GM12874 (cell line): ENCODE measurements at regions not wholly inside any gene's neighbourhood (a gene's known extent, or its start where the extent isn't known, plus 50 kb on each side); places are given as distances from the start of the nearest gene placed in this dataset.

Experiments
- CTCF ChIP-seq: IDR thresholded peaks from 2 replicates; pipeline ENCODE4 v1.5.1; 2011; ENCODE audit warnings: low read depth, mild to moderate bottlenecking, control low read depth, low read length, moderate library complexity; ENCODE audit not compliant: insufficient read depth

- no peak for TF ChIP-seq CTCF
Observed at GRCh38 chr12:93186131-93186530, 191.6 kb upstream of the NUDT4 start.

- TF ChIP-seq CTCF = no peak
Observed at GRCh38 chr12:93186621-93187020, 191.1 kb upstream of the NUDT4 start.

DNA sequence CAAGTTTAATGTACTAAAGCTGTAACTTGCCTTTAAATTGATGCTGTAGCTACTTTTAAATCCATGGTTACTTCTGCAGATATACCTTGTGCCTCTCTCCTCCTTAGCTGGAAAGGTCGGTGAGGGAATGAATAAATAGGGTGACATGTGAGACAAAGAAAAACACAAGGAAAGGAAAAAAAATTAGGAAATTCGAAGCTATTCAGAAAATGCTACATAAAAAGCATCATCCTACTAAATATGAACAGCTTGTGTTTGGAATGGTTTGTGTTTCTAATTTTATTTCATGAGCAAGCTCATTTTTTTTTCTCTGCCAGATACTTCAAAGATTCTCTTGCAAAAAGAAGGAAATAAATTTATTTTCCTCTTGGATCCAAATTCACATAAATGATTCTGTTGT is 186.3 kb upstream of the NUDT4 start:
- TF ChIP-seq CTCF = no peak

DNA sequence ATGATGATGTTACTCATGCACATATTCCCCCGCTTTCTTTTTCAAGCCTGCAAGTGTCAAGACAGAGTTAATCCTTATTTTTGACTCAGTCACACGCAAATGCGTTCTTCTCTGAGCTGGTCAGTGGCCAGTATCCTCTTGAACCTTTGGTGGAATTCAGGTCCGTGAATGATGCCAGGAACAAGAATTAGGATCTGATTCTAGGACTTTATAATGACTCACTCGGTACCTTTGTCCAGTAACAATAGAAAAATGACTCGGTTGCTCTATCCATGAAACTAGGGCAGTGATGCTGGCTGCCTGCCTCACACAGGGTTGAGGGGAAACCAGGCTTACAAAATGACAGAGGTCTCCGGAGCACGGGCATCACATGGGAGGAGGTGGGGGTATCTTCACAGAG is 185.8 kb upstream of the NUDT4 start:
- TF ChIP-seq CTCF = no peak

GRCh38 chr12:93192878-93193277 is 184.8 kb upstream of the NUDT4 start:
- TF ChIP-seq CTCF = no peak

DNA sequence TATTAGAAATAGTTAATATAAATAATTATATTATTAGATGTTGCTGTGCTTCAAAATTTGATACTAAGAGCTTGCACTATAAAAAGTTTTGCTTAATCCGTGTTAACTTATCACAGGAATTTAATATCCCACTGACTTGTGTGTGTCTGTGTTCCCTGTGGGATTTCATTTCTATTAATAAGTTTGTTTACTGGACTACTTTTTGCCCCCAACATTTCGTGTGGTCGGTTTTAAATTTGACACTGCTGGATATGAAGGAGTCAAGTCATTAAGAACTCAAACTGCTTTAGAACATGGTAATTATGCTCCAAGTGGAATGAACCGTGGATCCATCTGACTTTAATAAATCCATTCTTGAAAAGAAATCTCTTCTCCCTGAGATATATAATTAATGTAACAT is 182.2 kb upstream of the NUDT4 start:
- TF ChIP-seq CTCF = no peak

DNA sequence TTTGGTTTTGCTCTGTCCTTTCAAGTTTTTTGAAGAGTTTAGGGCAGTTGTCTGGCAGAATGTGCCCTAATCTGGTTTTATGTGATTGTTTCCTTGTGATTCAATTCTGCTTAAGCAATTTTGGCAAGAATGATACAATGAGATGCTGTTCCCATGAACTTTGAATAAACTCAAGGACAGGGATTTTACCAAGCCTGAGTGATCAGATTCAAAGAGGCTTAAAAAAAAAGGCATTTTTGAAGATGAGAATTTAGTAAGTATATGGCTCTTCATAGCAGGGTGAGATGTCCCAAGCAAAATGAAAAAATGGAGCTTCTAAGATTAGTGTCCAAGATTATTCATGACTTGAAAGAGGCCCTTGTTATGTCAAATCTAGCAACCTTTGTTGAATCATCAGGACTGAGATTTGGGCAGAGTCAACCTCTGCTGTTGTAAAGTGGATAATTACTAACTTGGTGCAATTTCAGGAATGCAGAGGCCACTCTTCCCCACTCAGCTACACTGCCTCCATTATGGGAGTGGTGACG is 180.6 kb upstream of the NUDT4 start:
- TF ChIP-seq CTCF = no peak

GRCh38 chr12:93198086-93198485 is 179.6 kb upstream of the NUDT4 start:
- TF ChIP-seq CTCF = no peak
